Immature natural killer cell (primary cell): ENCODE measurements at regions not wholly inside any gene's neighbourhood (a gene's known extent, or its start where the extent isn't known, plus 50 kb on each side); places are given as distances from the start of the nearest gene placed in this dataset.

Experiments used
- DNase-seq, 3 donors: peaks; one replicate each; pipeline ENCODE4 v3.0.0; 2022; ENCODE audit warnings: mixed read lengths in 1 of 3
- H3K27ac Mint-ChIP-seq, 6 donors: one replicate each; pipeline ENCODE4 v1.8.0; 2020; ENCODE audit warnings: mixed read lengths in 6 of 6, mild to moderate bottlenecking in 5 of 6, inconsistent platforms in 4 of 6, moderate library complexity in 3 of 6
- H3K27me3 Mint-ChIP-seq, 3 donors: one replicate each; pipeline ENCODE4 v1.8.0; 2020 to 2021; ENCODE audit warnings: low read depth in 3 of 3, mild to moderate bottlenecking in 3 of 3, mixed read lengths in 3 of 3, moderate library complexity in 3 of 3, inconsistent platforms in 1 of 3
- H3K36me3 Mint-ChIP-seq, 3 donors: one replicate each; pipeline ENCODE4 v1.8.0; 2020; ENCODE audit warnings: mixed read lengths in 3 of 3, inconsistent platforms in 2 of 3, mild to moderate bottlenecking in 2 of 3
- H3K4me1 Mint-ChIP-seq, 2 donors: one replicate each; pipeline ENCODE4 v1.8.0; 2020; ENCODE audit warnings: inconsistent platforms in 2 of 2, mild to moderate bottlenecking in 2 of 2, mixed read lengths in 2 of 2, moderate library complexity in 1 of 2
- H3K4me3 Mint-ChIP-seq, 5 donors: one replicate each; pipeline ENCODE4 v1.8.0; 2020; ENCODE audit warnings: mild to moderate bottlenecking in 5 of 5, mixed read lengths in 5 of 5, inconsistent platforms in 3 of 5, moderate library complexity in 3 of 5
- H3K9me3 Mint-ChIP-seq, 6 donors: one replicate each; pipeline ENCODE4 v1.8.0; 2020; ENCODE audit warnings: mild to moderate bottlenecking in 6 of 6, mixed read lengths in 6 of 6, inconsistent platforms in 4 of 6, moderate library complexity in 3 of 6

DNA sequence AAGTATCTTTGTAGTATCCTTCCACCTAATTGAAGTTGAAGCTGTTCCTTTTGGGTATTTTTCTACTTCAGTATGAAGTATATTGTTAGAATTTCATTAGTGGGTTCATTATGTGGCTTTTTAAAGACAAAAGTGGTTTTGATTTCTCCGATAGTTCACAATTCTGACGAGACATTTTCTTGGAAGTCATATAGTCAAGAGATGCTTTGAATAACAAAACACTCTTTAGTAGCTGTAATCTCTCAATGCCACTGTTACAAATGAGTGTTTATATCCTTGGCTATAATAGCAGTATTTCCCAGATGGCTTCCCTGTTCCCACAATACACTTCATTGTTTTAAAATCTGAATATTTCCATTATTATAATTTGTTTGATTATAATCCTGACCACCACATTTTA is 108.7 kb upstream of the F3 start:
- Mint-ChIP-seq H3K36me3 (no peaks in the 10 kb centered on the region), H3K27ac (no peak overlapping the region), H3K4me1 (no peaks in the 10 kb centered on the region), H3K27me3 (peaks cover 0 to 17% (median 6%) of the 10 kb centered on the region in 3 donors), H3K9me3 (no peaks in the 10 kb centered on the region), H3K4me3 (no peak overlapping the region)
- no peak for DNase-seq

DNA sequence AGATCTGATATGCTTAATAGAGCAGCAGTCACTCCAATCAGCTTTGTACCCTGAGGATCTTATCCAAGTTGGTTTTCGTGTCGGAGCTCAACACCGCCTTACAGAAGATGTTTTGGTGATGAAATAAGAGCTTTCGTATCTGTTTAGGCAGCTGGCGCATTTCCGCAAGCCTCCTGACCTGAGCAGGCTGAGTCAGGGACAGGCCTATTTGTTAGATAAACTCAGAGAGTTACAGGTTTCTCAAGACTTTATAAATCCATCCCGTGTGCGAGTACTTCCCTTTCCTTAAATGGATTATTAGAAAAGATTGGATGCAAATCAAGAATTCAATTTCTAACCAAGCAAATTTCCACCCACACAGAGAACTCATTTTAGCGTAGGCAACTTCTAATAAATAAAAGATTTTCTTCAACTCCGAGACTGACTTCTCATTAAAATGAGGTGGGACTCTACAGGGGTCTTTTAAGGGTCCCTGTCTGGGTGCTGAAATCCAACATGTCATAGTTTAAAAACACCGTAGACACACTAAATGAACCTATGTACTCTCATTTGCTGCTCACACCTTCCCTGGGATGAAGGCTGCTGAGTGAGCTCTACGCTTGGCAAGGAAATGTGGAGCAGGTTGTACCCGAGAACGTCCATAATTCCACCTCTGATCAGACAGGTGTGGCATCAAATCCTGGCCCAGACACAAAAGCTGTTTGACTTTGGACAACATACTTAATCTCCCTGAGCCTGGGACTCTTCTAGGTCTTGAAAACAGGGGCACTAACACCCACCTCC is 106.9 kb upstream of the F3 start:
- Mint-ChIP-seq H3K9me3 (no peaks in the 10 kb centered on the region), H3K4me3 (no peak overlapping the region), H3K27me3 (peaks cover 0 to 15% (median 6%) of the 10 kb centered on the region in 3 donors), H3K4me1 (no peaks in the 10 kb centered on the region), H3K27ac (no peak overlapping the region), H3K36me3 (no peaks in the 10 kb centered on the region)
- DNase-seq, result no peak

DNA sequence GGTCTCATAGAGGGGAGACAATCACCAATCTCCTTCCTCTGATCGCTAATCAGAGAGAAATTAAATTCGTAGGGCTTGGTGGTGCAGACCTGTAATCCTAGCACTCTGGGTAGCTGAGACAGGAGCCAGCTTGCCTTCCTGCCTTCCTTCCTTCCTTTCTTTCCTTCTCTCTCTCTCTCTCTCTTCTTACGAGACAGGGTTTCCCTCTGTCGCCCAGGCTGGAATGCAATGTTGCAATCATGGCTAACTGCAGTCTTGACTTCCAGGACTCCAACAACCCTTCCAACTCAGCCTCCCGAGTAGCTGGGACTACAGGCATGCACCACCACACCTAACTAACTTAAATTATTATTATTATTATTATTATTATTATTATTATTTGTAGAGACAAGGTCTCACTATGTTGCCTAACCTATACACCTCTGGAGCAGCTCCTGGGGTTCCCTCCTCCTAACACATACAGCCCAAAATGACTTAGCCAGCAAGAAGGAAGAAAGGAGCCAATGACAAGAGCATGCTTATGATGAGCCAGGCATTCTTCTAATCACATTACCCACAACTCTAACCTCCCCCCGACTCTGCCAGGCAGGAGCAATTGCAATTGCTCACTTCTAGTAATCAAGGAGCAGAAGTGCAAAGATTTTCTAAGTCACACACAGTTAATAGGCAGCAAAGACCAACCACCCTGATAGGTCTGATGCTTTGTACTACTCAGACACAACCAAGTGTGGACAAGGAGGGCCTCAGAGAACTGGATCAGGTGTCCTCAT is 105.4 kb upstream of the F3 start:
- peaks cover 0 to 14% (median 6%) of the 10 kb centered on the region in 3 donors for H3K27me3 Mint-ChIP-seq
- H3K4me3 Mint-ChIP-seq, result no peak overlapping the region
- no peaks in the 10 kb centered on the region for H3K36me3 Mint-ChIP-seq
- H3K9me3 Mint-ChIP-seq, result no peaks in the 10 kb centered on the region
- H3K27ac Mint-ChIP-seq, result no peak overlapping the region
- no peak for DNase-seq
- no peaks in the 10 kb centered on the region for H3K4me1 Mint-ChIP-seq

DNA sequence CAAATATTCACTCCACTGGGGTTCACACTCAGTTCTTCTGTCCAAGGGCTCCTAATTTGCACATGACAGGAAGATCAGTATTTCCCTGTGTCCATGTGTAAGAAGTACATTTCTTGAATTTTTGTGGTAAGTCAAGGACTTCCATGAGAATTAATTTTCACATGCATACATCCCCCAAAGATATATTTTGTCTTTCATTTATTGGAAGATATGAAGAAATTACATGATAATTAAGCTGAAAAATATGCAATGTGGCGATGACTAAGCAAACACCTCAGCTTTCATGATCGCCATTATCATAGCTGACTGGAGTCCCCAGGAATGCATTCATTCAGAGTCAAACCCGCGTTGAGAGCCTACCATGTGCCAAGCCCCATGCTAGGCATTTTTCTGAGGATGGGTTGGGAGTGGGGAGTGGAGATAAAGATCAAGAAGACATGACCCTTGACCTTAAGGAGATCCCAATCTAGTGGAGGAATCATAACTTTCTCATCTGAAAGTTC is 104.6 kb upstream of the F3 start:
- no peaks in the 10 kb centered on the region for H3K9me3 Mint-ChIP-seq
- DNase-seq, result no peak
- no peaks in the 10 kb centered on the region for H3K4me1 Mint-ChIP-seq
- no peaks in the 10 kb centered on the region for H3K36me3 Mint-ChIP-seq
- no peak overlapping the region for H3K4me3 Mint-ChIP-seq
- H3K27ac Mint-ChIP-seq, result no peak overlapping the region
- peaks cover 0 to 9% (median 3%) of the 10 kb centered on the region in 3 donors for H3K27me3 Mint-ChIP-seq

DNA sequence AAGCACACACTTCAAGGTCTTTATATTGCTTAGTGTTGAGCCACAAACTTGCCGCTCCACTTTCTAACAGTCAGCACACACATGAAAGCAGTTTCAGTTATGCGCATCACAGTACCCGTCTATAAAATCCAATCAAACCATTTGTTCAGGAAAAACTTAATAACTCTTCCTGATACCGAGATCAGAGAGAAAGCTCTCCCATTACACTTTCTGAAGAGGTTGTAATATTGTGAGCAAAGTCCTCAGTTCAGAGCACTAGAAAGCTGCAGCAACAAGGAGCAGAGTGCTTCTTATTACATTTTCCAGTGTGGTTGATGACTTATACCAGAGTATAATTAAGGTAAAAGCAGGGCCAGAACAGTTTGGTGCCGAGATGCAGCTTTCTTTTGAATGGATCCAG is 102.8 kb upstream of the F3 start:
- Mint-ChIP-seq H3K27ac (no peak overlapping the region), H3K4me1 (no peaks in the 10 kb centered on the region), H3K9me3 (no peaks in the 10 kb centered on the region), H3K4me3 (no peak overlapping the region), H3K27me3 (peaks cover 0 to 5% (median 2%) of the 10 kb centered on the region in 3 donors), H3K36me3 (no peaks in the 10 kb centered on the region)
- DNase-seq, result no peak

DNA sequence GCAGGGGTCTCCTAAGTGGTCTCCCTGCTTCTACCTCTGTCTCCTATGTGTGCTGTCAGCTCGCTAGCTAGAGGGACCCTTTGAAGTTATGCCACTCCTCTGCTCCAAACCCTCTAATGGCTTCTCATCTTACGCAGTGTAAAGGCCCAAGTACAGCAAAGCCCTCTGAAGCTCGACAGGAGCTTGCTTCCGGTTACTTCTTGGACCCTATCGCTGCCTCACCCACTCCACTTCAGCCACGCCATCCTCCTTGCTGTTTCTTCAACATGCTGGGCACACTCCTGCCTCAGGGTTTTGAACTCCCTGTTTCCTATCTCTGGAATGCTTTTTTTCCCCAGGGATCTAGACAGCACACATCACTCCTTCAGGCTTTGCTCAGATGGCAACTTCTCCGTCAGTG is 102.3 kb upstream of the F3 start:
- no peaks in the 10 kb centered on the region for H3K9me3 Mint-ChIP-seq
- H3K4me1 Mint-ChIP-seq, result no peaks in the 10 kb centered on the region
- no peak overlapping the region for H3K27ac Mint-ChIP-seq
- DNase-seq, result no peak
- H3K36me3 Mint-ChIP-seq, result no peaks in the 10 kb centered on the region
- H3K27me3 Mint-ChIP-seq, result peaks cover 0 to 5% (median 2%) of the 10 kb centered on the region in 3 donors
- H3K4me3 Mint-ChIP-seq, result no peak overlapping the region

DNA sequence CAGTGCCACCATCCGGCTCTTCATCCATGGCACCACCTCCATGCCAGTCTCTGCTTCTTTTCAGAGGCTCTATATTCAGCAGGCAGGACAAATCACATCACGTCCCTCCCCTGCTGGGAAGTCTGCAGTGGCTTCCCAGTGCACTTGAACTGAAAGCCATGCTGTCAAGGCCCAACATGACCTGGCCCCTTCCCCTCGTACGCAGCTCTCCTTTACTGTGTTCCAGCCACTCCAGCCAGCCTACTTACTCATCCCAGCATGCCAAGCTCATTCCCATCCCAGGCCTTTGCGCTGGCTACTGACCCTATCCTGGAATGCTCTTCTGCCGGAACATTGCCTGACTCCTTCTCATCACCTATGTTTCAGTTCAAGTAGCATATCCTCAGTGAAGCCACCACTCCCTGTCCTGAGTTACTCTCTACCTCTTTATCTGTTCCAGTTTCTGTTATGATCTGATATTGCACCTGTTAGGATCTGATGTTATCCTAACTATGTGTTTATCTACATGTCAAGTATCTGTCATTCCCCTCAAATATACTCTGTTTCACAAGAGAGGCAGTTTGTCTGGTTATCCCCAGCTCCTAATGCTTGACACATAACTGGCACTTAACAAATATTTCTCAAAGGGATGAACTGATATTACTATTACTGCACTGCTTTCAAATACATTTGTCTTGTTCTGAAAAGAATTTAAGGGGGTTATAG is 101.2 kb upstream of the F3 start:
- Mint-ChIP-seq H3K27ac (no peak overlapping the region), H3K4me1 (no peaks in the 10 kb centered on the region), H3K9me3 (no peaks in the 10 kb centered on the region), H3K4me3 (no peak overlapping the region), H3K36me3 (no peaks in the 10 kb centered on the region), H3K27me3 (peaks cover 2 to 5% (median 2%) of the 10 kb centered on the region in 3 donors)
- DNase-seq, result no peak

DNA sequence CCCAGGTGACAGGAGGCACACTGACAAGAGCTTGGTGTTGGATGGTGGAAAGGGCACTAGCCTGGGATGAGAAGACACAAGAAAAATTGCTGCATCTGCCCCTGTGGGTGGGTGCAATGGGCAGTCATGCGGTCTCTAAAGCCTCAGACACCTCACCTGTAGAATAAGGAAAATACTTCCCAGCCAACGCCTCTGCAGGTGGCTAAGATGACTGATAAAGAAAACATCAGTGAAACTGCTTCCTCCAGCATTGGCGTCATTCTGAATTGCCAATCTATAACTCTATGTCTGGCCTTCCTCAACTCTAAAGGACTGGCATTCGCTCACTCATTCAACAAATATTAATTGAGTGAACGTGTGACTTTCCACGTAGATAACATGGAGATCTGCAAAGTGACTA is 100.4 kb upstream of the F3 start:
- no peak overlapping the region for H3K27ac Mint-ChIP-seq
- no peaks in the 10 kb centered on the region for H3K36me3 Mint-ChIP-seq
- no peak overlapping the region for H3K4me3 Mint-ChIP-seq
- H3K4me1 Mint-ChIP-seq, result no peaks in the 10 kb centered on the region
- DNase-seq, result no peak
- H3K9me3 Mint-ChIP-seq, result no peaks in the 10 kb centered on the region
- H3K27me3 Mint-ChIP-seq, result peaks cover 2 to 4% (median 2%) of the 10 kb centered on the region in 3 donors

DNA sequence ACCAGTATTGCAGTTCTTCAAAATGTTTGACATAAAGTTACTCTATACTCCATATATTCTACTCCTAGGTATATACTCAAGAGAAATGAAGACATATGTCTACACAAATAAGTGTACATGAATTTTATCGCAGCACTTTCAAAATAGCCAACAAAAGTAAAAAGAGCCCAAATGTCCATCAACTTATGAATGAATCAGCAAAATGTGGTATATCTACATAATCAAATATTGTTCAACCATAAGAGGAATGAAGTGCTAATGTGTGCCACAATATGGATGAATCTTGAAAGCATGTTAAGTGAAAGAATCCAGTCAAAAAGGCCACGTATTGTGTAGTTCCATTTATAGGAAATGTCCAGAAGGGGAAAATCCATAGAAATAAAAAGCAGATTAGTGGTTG is 98.6 kb upstream of the F3 start:
- no peak overlapping the region for H3K4me3 Mint-ChIP-seq
- H3K27ac Mint-ChIP-seq, result no peak overlapping the region
- H3K4me1 Mint-ChIP-seq, result no peaks in the 10 kb centered on the region
- H3K27me3 Mint-ChIP-seq, result peaks cover 0 to 2% (median 2%) of the 10 kb centered on the region in 3 donors
- no peaks in the 10 kb centered on the region for H3K36me3 Mint-ChIP-seq
- no peaks in the 10 kb centered on the region for H3K9me3 Mint-ChIP-seq
- no peak for DNase-seq

DNA sequence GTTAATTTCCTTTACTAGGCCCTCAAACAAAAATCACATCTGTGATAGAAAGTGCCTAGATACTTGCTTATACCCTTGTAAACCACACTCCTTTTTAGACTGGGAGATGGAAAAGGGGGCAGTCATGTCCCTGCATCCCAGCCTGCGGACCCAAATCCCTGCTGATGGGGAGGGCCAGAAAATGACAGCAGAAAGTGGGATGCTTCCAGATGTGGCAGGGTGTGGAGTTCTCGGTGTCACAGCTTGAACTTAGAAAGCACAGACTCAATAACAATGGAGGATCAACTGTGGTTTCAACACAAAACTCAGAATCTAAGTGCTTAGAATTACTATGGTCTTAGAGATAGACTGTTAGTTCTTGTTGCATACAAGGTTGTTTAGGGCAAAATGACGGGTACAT is 95.6 kb upstream of the F3 start:
- DNase-seq, result no peak
- Mint-ChIP-seq H3K36me3 (no peaks in the 10 kb centered on the region), H3K4me1 (no peaks in the 10 kb centered on the region), H3K27ac (no peak overlapping the region), H3K9me3 (no peaks in the 10 kb centered on the region), H3K4me3 (no peak overlapping the region), H3K27me3 (peaks cover 2 to 3% (median 2%) of the 10 kb centered on the region in 3 donors)

DNA sequence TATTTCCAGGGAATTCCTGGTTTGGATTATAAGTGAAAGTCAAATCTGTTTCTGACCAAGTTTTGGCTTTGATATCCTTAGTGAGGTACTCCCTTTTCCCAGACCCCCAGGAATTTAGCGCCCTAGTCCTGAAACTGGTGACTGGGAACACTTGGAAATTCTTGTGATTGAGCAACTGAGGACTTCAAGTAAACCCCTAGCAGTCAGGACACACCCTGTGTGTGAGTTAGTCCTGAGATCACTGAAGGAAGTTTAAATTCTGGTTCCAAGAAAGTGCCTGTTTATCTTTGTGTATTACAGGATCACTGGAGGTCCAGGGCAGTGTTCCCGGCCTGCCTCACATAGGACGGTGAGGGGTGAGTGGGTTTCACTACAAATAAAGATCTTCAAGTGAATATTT is 95.1 kb upstream of the F3 start:
- no peak for DNase-seq
- Mint-ChIP-seq H3K27me3 (peaks cover 2 to 4% (median 2%) of the 10 kb centered on the region in 3 donors), H3K4me1 (no peaks in the 10 kb centered on the region), H3K9me3 (no peaks in the 10 kb centered on the region), H3K36me3 (no peaks in the 10 kb centered on the region), H3K27ac (no peak overlapping the region), H3K4me3 (no peak overlapping the region)

DNA sequence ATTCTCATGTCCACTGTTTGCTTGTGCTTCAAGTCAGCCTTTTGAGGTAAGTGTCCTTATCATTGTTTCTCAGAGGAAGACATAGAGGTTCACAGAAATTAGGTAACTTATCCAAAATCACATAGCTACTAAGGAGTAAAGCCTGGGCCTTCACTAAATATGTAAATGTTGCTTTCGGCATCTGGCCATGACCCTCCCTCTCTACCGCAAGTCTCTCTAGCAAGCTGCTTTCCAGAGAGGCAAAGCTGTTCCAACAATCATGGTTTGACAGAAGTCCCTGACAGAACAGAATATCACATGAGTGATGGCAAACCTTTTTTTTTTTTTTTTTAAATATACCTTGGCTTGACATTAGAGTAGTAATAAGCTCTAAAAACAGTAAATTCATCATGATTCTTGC is 94.5 kb upstream of the F3 start:
- no peak overlapping the region for H3K4me3 Mint-ChIP-seq
- DNase-seq, result no peak

DNA sequence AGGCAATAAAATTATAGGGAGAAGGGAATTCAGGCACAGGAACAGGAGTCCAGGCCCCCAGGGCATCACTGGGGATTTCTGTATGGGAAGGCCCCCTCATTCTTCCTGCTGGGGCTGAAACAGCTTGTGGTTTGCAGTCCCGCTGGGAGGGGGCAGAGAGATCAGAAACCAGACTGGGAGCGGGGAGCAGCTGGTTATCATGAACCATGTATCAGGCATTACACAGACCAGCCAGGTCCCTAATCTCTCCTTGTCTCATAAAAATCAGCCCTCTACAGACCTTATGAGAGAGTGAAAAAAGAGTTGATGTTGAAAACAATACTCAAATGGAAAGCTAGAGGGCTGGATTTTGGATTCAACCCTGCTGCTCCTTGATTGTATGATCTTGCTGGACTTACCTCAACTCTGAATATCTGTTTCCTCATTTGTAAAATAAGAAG is 93.4 kb upstream of the F3 start:
- no peak for DNase-seq
- Mint-ChIP-seq H3K27me3 (peaks cover 2 to 4% (median 3%) of the 10 kb centered on the region in 3 donors), H3K4me1 (no peaks in the 10 kb centered on the region), H3K4me3 (no peak overlapping the region), H3K27ac (no peak overlapping the region), H3K36me3 (no peaks in the 10 kb centered on the region), H3K9me3 (no peaks in the 10 kb centered on the region)

More for the DNA sequence above, 94.5 kb upstream of the F3 start:
- no peak overlapping the region for H3K27ac Mint-ChIP-seq
- H3K36me3 Mint-ChIP-seq, result no peaks in the 10 kb centered on the region
- no peaks in the 10 kb centered on the region for H3K9me3 Mint-ChIP-seq
- no peaks in the 10 kb centered on the region for H3K4me1 Mint-ChIP-seq
- H3K27me3 Mint-ChIP-seq, result peaks cover 2 to 4% (median 2%) of the 10 kb centered on the region in 3 donors

DNA sequence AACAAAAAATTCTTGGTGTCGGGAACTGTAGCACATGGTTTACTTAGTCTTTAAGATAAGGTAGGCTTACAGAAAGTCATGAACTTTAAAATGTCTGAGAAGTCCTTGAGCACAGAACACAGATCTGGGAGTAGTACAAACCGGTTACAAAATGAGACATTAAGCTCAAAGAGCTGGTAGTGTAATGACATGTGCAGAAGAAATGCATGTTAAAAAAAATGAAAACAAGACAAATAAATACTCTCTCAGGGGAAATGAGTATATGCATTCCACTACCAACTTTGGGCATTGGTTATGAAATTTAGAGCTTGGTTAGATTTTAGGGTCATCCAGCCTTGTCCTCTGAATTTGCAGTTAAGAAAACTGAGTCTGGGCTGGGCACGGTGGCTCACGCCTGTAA is 91.5 kb upstream of the F3 start:
- Mint-ChIP-seq H3K27me3 (peaks cover 2 to 4% (median 4%) of the 10 kb centered on the region in 3 donors), H3K9me3 (no peaks in the 10 kb centered on the region), H3K4me3 (no peak overlapping the region), H3K27ac (no peak overlapping the region), H3K36me3 (no peaks in the 10 kb centered on the region), H3K4me1 (no peaks in the 10 kb centered on the region)
- DNase-seq, result no peak
